Left lung (tissue), 4 donors: ENCODE measurements at regions not wholly inside any gene's neighbourhood (a gene's known extent, or its start where the extent isn't known, plus 50 kb on each side); places are given as distances from the start of the nearest gene placed in this dataset.

Experiments
- ATAC-seq: fragments of 200-7000 bp; cut with Tn5 transposase; one replicate; pipeline ENCODE4 v1.9.1; 2020; ENCODE audit warnings: moderate library complexity
- DNase-seq, 4 donors: peaks; one replicate each; pipeline ENCODE4 v3.0.0-alpha.2; 2013 to 2020
- H3K27ac ChIP-seq, 2 donors: fragments of 200-600 bp; sonication (generic) in 1 of 2; one replicate each; pipeline versions ENCODE4 v1.5.0 to v1.8.0; 2020 to 2021
- H3K27me3 ChIP-seq, 2 donors: fragments of 200-600 bp; sonication (generic) in 1 of 2; one replicate each; pipeline versions ENCODE4 v1.5.0 to v1.8.0; 2020 to 2021
- H3K36me3 ChIP-seq, 2 donors: fragments of 200-600 bp; sonication (generic) in 1 of 2; one replicate each; pipeline versions ENCODE4 v1.5.0 to v1.8.0; 2020 to 2021
- H3K4me1 ChIP-seq, 2 donors: fragments of 200-600 bp; one replicate each; pipeline ENCODE4 v1.8.0; 2021
- H3K4me3 ChIP-seq, 2 donors: fragments of 200-600 bp; sonication (generic) in 1 of 2; one replicate each; pipeline versions ENCODE4 v1.5.0 to v1.8.0; 2020 to 2021; ENCODE audit warnings: mild to moderate bottlenecking in 1 of 2
- H3K9me3 ChIP-seq, 2 donors: fragments of 200-600 bp; sonication (generic) in 1 of 2; one replicate each; pipeline versions ENCODE4 v1.5.0 to v1.8.0; 2020 to 2021
- intact Hi-C, 2 donors: fragments of 100-400 bp; cut with DNase I; formaldehyde crosslinking; loops; one replicate each; pipeline versions ENCODE4 v1.11.2 to v1.14.2; 2022
- TF ChIP-seq, protein P1 (sequence below), 2 donors: fragments of 200-600 bp; sonication (generic) in 1 of 2; IDR thresholded peaks; one replicate each; pipeline versions ENCODE4 v1.5.0 to v1.8.0; 2021; ENCODE audit warnings: antibody characterized with exemption in 2 of 2
- donor health status: DM: no; HTN: yes; CAD: no.
- donor health status: DM: no; HTN: no; CAD: no.

DNA sequence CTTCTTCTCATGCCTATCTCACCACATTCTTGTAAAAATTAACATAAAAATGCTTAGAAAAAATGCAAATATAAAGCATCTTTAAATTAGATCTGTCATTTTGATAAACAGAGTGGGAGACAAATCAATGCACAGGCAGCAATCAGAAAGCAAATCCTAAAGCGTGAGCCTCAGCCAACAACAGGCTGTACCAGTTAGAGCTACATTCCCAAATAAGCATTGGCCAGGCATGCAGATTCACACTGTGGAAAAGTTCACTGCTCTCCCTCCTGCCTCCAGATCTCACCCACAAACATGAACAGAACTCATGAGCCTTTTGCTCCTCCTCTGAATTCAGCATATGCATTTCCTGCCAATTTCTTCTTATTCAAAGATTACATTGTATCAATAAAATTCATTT, 115.2 kb upstream of the FAT3 start:
- Histone ChIP-seq H3K9me3 (peaks cover 0 to 22% of the 10 kb centered on the region in 2 donors), H3K36me3 (no peaks in the 10 kb centered on the region), H3K27me3 (no peaks in the 10 kb centered on the region), H3K4me3 (no peak overlapping the region), H3K27ac (no peak overlapping the region), H3K4me1 (no peaks in the 10 kb centered on the region)
- intact Hi-C loops: no loop called here
- no peak for ATAC-seq
- DNase-seq: no peak
- TF ChIP-seq, protein P1, sequence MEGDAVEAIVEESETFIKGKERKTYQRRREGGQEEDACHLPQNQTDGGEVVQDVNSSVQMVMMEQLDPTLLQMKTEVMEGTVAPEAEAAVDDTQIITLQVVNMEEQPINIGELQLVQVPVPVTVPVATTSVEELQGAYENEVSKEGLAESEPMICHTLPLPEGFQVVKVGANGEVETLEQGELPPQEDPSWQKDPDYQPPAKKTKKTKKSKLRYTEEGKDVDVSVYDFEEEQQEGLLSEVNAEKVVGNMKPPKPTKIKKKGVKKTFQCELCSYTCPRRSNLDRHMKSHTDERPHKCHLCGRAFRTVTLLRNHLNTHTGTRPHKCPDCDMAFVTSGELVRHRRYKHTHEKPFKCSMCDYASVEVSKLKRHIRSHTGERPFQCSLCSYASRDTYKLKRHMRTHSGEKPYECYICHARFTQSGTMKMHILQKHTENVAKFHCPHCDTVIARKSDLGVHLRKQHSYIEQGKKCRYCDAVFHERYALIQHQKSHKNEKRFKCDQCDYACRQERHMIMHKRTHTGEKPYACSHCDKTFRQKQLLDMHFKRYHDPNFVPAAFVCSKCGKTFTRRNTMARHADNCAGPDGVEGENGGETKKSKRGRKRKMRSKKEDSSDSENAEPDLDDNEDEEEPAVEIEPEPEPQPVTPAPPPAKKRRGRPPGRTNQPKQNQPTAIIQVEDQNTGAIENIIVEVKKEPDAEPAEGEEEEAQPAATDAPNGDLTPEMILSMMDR (IDR thresholded peaks at IDR 0.05): no peak

DNA sequence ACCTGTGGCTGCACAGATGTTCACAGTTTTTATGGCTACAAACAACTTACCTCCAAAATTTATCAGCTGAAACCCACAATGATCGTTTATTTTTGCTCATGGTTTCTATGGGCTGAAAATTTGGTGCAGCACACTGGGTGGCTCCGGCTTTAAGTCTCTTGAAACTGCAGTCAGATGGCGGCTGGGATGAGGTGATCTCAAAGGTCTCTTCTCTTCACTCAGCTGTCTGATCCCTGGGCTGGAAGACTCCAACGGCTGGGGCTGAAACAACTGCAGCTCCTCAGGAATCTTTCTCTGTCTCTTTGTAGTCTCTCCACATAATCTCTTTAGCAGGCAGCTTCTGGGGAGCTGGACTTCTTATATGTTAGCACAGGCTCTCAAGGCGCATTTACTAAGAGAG, 117.3 kb upstream of the FAT3 start:
- peaks cover 0 to 8% of the 10 kb centered on the region in 2 donors for H3K9me3 ChIP-seq
- H3K27ac ChIP-seq: no peak overlapping the region
- no peak for DNase-seq
- TF ChIP-seq, protein P1 (IDR thresholded peaks at IDR 0.05): no peak
- H3K4me1 ChIP-seq: no peaks in the 10 kb centered on the region
- intact Hi-C loops: no loop called here
- no peaks in the 10 kb centered on the region for H3K27me3 ChIP-seq
- no peak overlapping the region for H3K4me3 ChIP-seq
- no peak for ATAC-seq
- no peaks in the 10 kb centered on the region for H3K36me3 ChIP-seq

GRCh38 chr11:92104349-92104748, 120.3 kb upstream of the FAT3 start:
- ATAC-seq: no peak
- intact Hi-C loops: no loop called here
- Histone ChIP-seq H3K4me3 (no peak overlapping the region), H3K27ac (no peak overlapping the region), H3K27me3 (no peaks in the 10 kb centered on the region), H3K9me3 (no peaks in the 10 kb centered on the region), H3K4me1 (no peaks in the 10 kb centered on the region), H3K36me3 (no peaks in the 10 kb centered on the region)
- DNase-seq: no peak
- TF ChIP-seq, protein P1 (IDR thresholded peaks at IDR 0.05): no peak

DNA sequence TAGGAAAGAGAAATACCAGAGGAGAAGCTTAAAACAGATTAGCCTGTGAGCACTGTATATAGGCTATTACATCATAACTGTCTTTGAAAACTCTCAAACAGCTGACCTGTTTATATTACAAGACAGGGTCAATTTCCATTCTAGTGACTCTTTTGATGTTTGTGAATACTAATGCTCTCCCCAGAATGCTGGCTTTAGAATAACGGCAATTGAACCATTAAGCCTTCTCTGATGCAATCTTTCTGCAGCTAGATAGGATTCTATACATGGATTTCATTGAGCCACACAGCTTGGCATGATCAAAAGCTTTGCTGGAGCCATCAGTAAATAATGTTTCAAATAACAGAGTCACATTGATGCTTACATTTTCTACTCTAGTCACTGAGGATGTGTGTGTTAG, 122.7 kb upstream of the FAT3 start:
- H3K27ac ChIP-seq: no peak overlapping the region
- no peaks in the 10 kb centered on the region for H3K4me1 ChIP-seq
- H3K36me3 ChIP-seq: no peaks in the 10 kb centered on the region
- H3K4me3 ChIP-seq: no peak overlapping the region
- intact Hi-C loops: no loop called here
- no peaks in the 10 kb centered on the region for H3K27me3 ChIP-seq
- DNase-seq: peak in 2 of 4 donors; percentile 76 to 83
- ATAC-seq: no peak
- no peaks in the 10 kb centered on the region for H3K9me3 ChIP-seq
- TF ChIP-seq, protein P1 (IDR thresholded peaks at IDR 0.05): no peak

GRCh38 chr11:92099183-92099582, 125.4 kb upstream of the FAT3 start:
- H3K27me3 ChIP-seq: no peaks in the 10 kb centered on the region
- no peak overlapping the region for H3K4me3 ChIP-seq
- no peak for DNase-seq
- ATAC-seq: no peak
- intact Hi-C loops: no loop called here
- TF ChIP-seq, protein P1 (IDR thresholded peaks at IDR 0.05): no peak
- H3K9me3 ChIP-seq: no peaks in the 10 kb centered on the region
- no peaks in the 10 kb centered on the region for H3K4me1 ChIP-seq
- no peak overlapping the region for H3K27ac ChIP-seq
- H3K36me3 ChIP-seq: no peaks in the 10 kb centered on the region
